ENCODE measurements at regions not wholly inside any gene's neighbourhood (a gene's known extent, or its start where the extent isn't known, plus 50 kb on each side); places are given as distances from the start of the nearest gene placed in this dataset.
"Not testable (repeated sequence)": the region's sequence is repeated elsewhere in the genome, so short reads cannot be mapped to it uniquely, and the experiment has no call there.

- no peak for FAIRE-seq
These were observed 1072.0 kb downstream of the CBLN2 start for GRCh38 chr18:71471963-71472725.

GRCh38 chr18:71456206-71456605 lies 1087.9 kb downstream of the CBLN2 start:
- no peak for FAIRE-seq

- no peak for FAIRE-seq
These were observed 1093.9 kb downstream of the CBLN2 start for GRCh38 chr18:71450257-71450656.

- FAIRE-seq: peak; percentile 90
These were observed 1100.2 kb downstream of the CBLN2 start for GRCh38 chr18:71443706-71444480.

GRCh38 chr18:71442731-71443141 lies 1101.4 kb downstream of the CBLN2 start:
- peak; percentile 68 for FAIRE-seq

- FAIRE-seq: no peak
These were observed 1103.0 kb downstream of the CBLN2 start for GRCh38 chr18:71441156-71441555.

GRCh38 chr18:71437511-71437910 lies 1106.6 kb downstream of the CBLN2 start:
- FAIRE-seq: no peak

- FAIRE-seq: no peak
These were observed 1110.8 kb downstream of the CBLN2 start for GRCh38 chr18:71433373-71433772.

GRCh38 chr18:71431689-71432088 lies 1112.5 kb downstream of the CBLN2 start:
- FAIRE-seq: no peak

- no peak for FAIRE-seq
These were observed 1113.0 kb downstream of the CBLN2 start for GRCh38 chr18:71431171-71431570.

- FAIRE-seq: peak; percentile 31
These were observed 1117.7 kb downstream of the CBLN2 start for GRCh38 chr18:71426441-71426840.

- no peak for FAIRE-seq
These were observed 1116.4 kb downstream of the SOCS6 start for GRCh38 chr18:71405169-71405809.

GRCh38 chr18:71403501-71403900 lies 1114.7 kb downstream of the SOCS6 start:
- no peak for FAIRE-seq

GRCh38 chr18:71398531-71398930 lies 1109.7 kb downstream of the SOCS6 start:
- FAIRE-seq: no peak

- FAIRE-seq: no peak
These were observed 1099.3 kb downstream of the SOCS6 start for GRCh38 chr18:71388148-71388547.

- no peak for FAIRE-seq
These were observed 1085.6 kb downstream of the SOCS6 start for GRCh38 chr18:71374294-71375000.

GRCh38 chr18:71371951-71372605 lies 1083.2 kb downstream of the SOCS6 start:
- FAIRE-seq: no peak

GRCh38 chr18:71370671-71371445 lies 1082.0 kb downstream of the SOCS6 start:
- FAIRE-seq: no peak

GRCh38 chr18:71370095-71370494 lies 1081.2 kb downstream of the SOCS6 start:
- FAIRE-seq: no peak

GRCh38 chr18:71362140-71362539 lies 1073.3 kb downstream of the SOCS6 start:
- no peak for FAIRE-seq

GRCh38 chr18:71355599-71355998 lies 1066.8 kb downstream of the SOCS6 start:
- not testable (repeated sequence) for FAIRE-seq

GRCh38 chr18:71352618-71353017 lies 1063.8 kb downstream of the SOCS6 start:
- FAIRE-seq: no peak

Data from endometrium (tissue), 2 donors.